Neural cell (in vitro differentiated cells): ENCODE measurements at regions not wholly inside any gene's neighbourhood (a gene's known extent, or its start where the extent isn't known, plus 50 kb on each side); places are given as distances from the start of the nearest gene placed in this dataset.

Source experiments
- H2AFZ ChIP-seq: fragments of 200-600, 300-800 bp; sonication (generic), shearing (Covaris generic); 2 replicates; pipeline ENCODE4 v1.6.0; 2014; ENCODE audit warnings: low read depth, mild to moderate bottlenecking, antibody characterized with exemption, low read length, moderate library complexity
- H3F3A ChIP-seq: fragments of 200-600 bp; shearing (Covaris generic); 2 replicates; pipeline ENCODE4 v1.6.1; 2016; ENCODE audit warnings: mild to moderate bottlenecking, moderate library complexity, mixed read lengths, antibody characterized with exemption, low read length; ENCODE audit not compliant: insufficient read depth, poor library complexity, severe bottlenecking
- H3K27ac ChIP-seq: fragments of 200-600, 300-800 bp; sonication (generic), shearing (Covaris generic); 2 replicates; pipeline ENCODE4 v1.5.1; 2014; ENCODE audit warnings: mild to moderate bottlenecking, low read length, moderate library complexity
- H3K27me3 ChIP-seq: fragments of 300-800, 200-600 bp; sonication (generic), shearing (Covaris generic); 2 replicates; pipeline ENCODE4 v1.6.0; 2014; ENCODE audit warnings: mild to moderate bottlenecking, low read depth, low read length, moderate library complexity; ENCODE audit not compliant: insufficient read depth
- H3K36me3 ChIP-seq: fragments of 300-800, 200-600 bp; sonication (generic), shearing (Covaris generic); 2 replicates; pipeline ENCODE4 v1.5.1; 2014; ENCODE audit warnings: mild to moderate bottlenecking, antibody characterized with exemption, low read length, moderate library complexity; ENCODE audit not compliant: insufficient read depth
- H3K4me2 ChIP-seq: fragments of 300-800, 200-600 bp; sonication (generic), shearing (Covaris generic); 2 replicates; pipeline ENCODE4 v1.6.0; 2014; ENCODE audit warnings: mild to moderate bottlenecking, low read length
- H3K4me3 ChIP-seq: fragments of 300-800, 200-600 bp; sonication (generic), shearing (Covaris generic); 2 replicates; pipeline ENCODE4 v1.5.1; 2014; ENCODE audit warnings: mild to moderate bottlenecking, low read length, moderate library complexity
- H3K79me2 ChIP-seq: fragments of 200-600 bp; shearing (Covaris generic); replicated peaks from 2 replicates; pipeline ENCODE4 v1.6.0; 2014; ENCODE audit warnings: mild to moderate bottlenecking, low read length, moderate library complexity; ENCODE audit not compliant: insufficient read depth
- H3K9ac ChIP-seq: fragments of 300-800, 200-600 bp; sonication (generic), shearing (Covaris generic); 2 replicates; pipeline ENCODE4 v1.6.1; 2016; ENCODE audit warnings: mild to moderate bottlenecking, low read length, mixed read lengths
- H3K9me2 ChIP-seq: fragments of 200-600 bp; shearing (Covaris generic); 2 replicates; pipeline ENCODE4 v1.6.1; 2016; ENCODE audit warnings: mild to moderate bottlenecking, low read length, mixed read lengths; ENCODE audit not compliant: insufficient read depth
- H3K9me3 ChIP-seq: fragments of 200-600, 300-800 bp; sonication (generic), shearing (Covaris generic); 2 replicates; pipeline ENCODE4 v1.6.1; 2016; ENCODE audit warnings: mild to moderate bottlenecking, mixed run types, low read length, moderate library complexity, mixed read lengths
- H4K20me1 ChIP-seq: fragments of 200-600 bp; shearing (Covaris generic); 2 replicates; pipeline ENCODE4 v1.6.1; 2016; ENCODE audit warnings: mild to moderate bottlenecking, mixed run types; ENCODE audit not compliant: insufficient read depth
- EP300 ChIP-seq: fragments of 450-650 bp; conservative IDR thresholded peaks from 2 replicates; pipeline ENCODE4 v1.6.1; 2014; ENCODE audit warnings: antibody characterized with exemption, mild to moderate bottlenecking, moderate library complexity; ENCODE audit not compliant: poor library complexity, severe bottlenecking
- EZH2 ChIP-seq: fragments of 200-600, 300-800 bp; shearing (Covaris generic), sonication (generic); IDR thresholded peaks from 2 replicates; pipeline ENCODE4 v1.6.1; 2014; ENCODE audit warnings: antibody characterized with exemption, low read length, borderline replicate concordance, mild to moderate bottlenecking; ENCODE audit not compliant: insufficient read depth, poor library complexity, severe bottlenecking
- MXI1 ChIP-seq: fragments of 450-650 bp; conservative IDR thresholded peaks from 2 replicates; pipeline ENCODE4 v1.6.1; 2014; ENCODE audit warnings: antibody characterized with exemption, mild to moderate bottlenecking; ENCODE audit not compliant: poor library complexity, severe bottlenecking
- POLR2AphosphoS5 ChIP-seq: IDR thresholded peaks from 2 replicates; pipeline ENCODE4 v1.6.1; 2012
- RAD21 ChIP-seq: fragments of 450-650 bp; conservative IDR thresholded peaks from 2 replicates; pipeline ENCODE4 v1.6.1; 2014; ENCODE audit warnings: antibody characterized with exemption, mild to moderate bottlenecking, moderate library complexity
- SMC3 ChIP-seq: fragments of 450-650 bp; conservative IDR thresholded peaks from 2 replicates; pipeline ENCODE4 v1.6.1; 2014; ENCODE audit warnings: antibody characterized with exemption, mild to moderate bottlenecking, moderate library complexity; ENCODE audit not compliant: poor library complexity
- TAF1 ChIP-seq: IDR thresholded peaks from 2 replicates; pipeline ENCODE4 v1.6.1; 2012; ENCODE audit warnings: low read depth
- TF ChIP-seq, protein P1 (sequence below): fragments of 450-650 bp; IDR thresholded peaks from 2 replicates; pipeline ENCODE4 v1.5.1; 2014; ENCODE audit warnings: antibody characterized with exemption, mild to moderate bottlenecking, moderate library complexity; ENCODE audit not compliant: poor library complexity, severe bottlenecking
- TF ChIP-seq, protein P2 (sequence below): IDR thresholded peaks from 2 replicates; pipeline ENCODE4 v1.6.1; 2012; ENCODE audit warnings: borderline replicate concordance

DNA sequence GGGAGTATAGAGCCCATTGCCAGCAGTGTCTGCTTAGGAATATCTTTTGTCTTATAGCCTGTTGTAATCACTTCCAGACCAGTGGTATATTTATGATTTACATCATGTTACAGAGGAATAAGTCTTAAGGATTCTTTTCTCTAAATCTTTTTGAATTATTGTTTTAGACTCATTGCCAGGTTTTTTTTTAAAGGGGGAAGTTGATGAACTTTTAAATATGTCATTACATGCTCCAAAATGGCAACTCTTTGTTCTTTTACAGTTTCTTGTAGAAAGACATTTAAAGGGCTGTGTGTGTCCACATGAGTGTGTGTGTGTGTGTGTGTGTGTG, 59.4 kb upstream of the NFIB start:
- no peak overlapping the region for H2AFZ ChIP-seq
- H3K27me3 ChIP-seq = no peaks in the 10 kb centered on the region
- no peak overlapping the region for H3K4me3 ChIP-seq
- no peaks in the 10 kb centered on the region for H3F3A ChIP-seq
- TF ChIP-seq POLR2AphosphoS5 (no peak), EZH2 (no peak), EP300 (no peak), TAF1 (no peak), SMC3 (no peak), RAD21 (no peak), MXI1 (no peak)
- TF ChIP-seq, protein P1, sequence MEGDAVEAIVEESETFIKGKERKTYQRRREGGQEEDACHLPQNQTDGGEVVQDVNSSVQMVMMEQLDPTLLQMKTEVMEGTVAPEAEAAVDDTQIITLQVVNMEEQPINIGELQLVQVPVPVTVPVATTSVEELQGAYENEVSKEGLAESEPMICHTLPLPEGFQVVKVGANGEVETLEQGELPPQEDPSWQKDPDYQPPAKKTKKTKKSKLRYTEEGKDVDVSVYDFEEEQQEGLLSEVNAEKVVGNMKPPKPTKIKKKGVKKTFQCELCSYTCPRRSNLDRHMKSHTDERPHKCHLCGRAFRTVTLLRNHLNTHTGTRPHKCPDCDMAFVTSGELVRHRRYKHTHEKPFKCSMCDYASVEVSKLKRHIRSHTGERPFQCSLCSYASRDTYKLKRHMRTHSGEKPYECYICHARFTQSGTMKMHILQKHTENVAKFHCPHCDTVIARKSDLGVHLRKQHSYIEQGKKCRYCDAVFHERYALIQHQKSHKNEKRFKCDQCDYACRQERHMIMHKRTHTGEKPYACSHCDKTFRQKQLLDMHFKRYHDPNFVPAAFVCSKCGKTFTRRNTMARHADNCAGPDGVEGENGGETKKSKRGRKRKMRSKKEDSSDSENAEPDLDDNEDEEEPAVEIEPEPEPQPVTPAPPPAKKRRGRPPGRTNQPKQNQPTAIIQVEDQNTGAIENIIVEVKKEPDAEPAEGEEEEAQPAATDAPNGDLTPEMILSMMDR = no peak
- TF ChIP-seq, protein P2, sequence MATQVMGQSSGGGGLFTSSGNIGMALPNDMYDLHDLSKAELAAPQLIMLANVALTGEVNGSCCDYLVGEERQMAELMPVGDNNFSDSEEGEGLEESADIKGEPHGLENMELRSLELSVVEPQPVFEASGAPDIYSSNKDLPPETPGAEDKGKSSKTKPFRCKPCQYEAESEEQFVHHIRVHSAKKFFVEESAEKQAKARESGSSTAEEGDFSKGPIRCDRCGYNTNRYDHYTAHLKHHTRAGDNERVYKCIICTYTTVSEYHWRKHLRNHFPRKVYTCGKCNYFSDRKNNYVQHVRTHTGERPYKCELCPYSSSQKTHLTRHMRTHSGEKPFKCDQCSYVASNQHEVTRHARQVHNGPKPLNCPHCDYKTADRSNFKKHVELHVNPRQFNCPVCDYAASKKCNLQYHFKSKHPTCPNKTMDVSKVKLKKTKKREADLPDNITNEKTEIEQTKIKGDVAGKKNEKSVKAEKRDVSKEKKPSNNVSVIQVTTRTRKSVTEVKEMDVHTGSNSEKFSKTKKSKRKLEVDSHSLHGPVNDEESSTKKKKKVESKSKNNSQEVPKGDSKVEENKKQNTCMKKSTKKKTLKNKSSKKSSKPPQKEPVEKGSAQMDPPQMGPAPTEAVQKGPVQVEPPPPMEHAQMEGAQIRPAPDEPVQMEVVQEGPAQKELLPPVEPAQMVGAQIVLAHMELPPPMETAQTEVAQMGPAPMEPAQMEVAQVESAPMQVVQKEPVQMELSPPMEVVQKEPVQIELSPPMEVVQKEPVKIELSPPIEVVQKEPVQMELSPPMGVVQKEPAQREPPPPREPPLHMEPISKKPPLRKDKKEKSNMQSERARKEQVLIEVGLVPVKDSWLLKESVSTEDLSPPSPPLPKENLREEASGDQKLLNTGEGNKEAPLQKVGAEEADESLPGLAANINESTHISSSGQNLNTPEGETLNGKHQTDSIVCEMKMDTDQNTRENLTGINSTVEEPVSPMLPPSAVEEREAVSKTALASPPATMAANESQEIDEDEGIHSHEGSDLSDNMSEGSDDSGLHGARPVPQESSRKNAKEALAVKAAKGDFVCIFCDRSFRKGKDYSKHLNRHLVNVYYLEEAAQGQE = no peak
- H3K9ac ChIP-seq = no peak overlapping the region
- H3K9me2 ChIP-seq = no peaks in the 10 kb centered on the region
- no peaks in the 10 kb centered on the region for H3K36me3 ChIP-seq
- no peaks in the 10 kb centered on the region for H3K9me3 ChIP-seq
- H3K27ac ChIP-seq = no peak overlapping the region
- no peak overlapping the region for H3K4me2 ChIP-seq
- H4K20me1 ChIP-seq = no peaks in the 10 kb centered on the region
- H3K79me2 ChIP-seq = no peaks in the 10 kb centered on the region

DNA sequence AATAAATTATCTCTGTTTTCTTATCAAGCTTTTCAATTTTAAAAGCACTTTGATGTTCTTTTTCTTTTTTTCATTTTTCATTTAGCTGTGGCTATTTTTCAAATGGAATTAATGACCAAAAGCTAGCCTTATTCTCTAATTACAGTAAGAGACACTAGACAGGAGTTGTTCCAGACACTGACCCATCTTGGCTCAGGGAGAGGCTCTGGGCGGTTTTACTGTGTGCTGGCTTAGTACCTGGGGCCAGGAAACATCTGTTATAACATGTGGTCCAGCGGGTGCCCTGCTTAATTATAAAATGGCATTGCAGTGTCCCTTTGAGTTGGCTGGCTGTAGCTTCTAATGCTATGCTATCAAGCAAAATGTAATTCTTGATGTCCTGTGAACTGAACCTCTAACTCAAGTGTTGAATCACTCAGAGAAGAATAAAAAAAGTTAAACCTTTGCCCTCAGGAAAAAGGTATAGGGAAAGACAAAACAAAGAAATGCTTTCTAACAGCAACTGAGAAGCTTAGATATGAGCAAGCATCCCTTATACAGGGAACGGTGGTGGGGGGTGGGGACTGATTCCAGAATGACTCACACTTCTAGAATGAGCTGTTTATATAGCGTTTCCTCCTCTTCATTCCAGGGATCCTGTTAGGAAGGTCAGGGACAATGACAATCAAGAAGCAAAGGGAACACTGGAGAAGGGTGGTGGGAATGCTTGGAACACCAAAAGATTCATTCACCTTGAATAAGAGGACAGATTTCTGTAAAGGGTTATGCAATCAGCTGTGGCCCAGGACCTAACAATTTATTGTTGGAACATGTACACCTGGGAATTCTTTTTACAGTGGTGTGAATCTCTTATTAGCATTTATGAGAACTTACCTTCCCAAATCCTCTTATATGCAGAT, 58.7 kb upstream of the NFIB start:
- Histone ChIP-seq H3K79me2 (no peaks in the 10 kb centered on the region), H2AFZ (no peak overlapping the region), H3K9me3 (no peaks in the 10 kb centered on the region), H3F3A (no peaks in the 10 kb centered on the region), H4K20me1 (no peaks in the 10 kb centered on the region), H3K4me2 (no peak overlapping the region), H3K27me3 (no peaks in the 10 kb centered on the region), H3K36me3 (no peaks in the 10 kb centered on the region), H3K27ac (no peak overlapping the region), H3K4me3 (no peak overlapping the region), H3K9ac (no peak overlapping the region), H3K9me2 (no peaks in the 10 kb centered on the region)
- TF ChIP-seq SMC3 = no peak
- TF ChIP-seq, protein P1 = no peak
- TF ChIP-seq EZH2 = no peak
- TF ChIP-seq RAD21 = no peak
- TF ChIP-seq, protein P2 = no peak
- TF ChIP-seq POLR2AphosphoS5 = no peak
- TF ChIP-seq EP300 = no peak
- TF ChIP-seq TAF1 = no peak
- no peak for TF ChIP-seq MXI1
